WTC11 (cell line): ENCODE measurements at regions not wholly inside any gene's neighbourhood (a gene's known extent, or its start where the extent isn't known, plus 50 kb on each side); places are given as distances from the start of the nearest gene placed in this dataset.

ENCODE experiments used
- ATF2 ChIP-seq: sonication (generic); formaldehyde crosslinking; IDR thresholded peaks from 2 replicates; pipeline ENCODE4 v1.8.1; 2022; ENCODE audit warnings: low read depth, missing genetic modification reagents, borderline replicate concordance
- ZNF232 ChIP-seq: sonication (generic); formaldehyde crosslinking; IDR thresholded peaks from 2 replicates; pipeline ENCODE4 v1.8.0; 2022; ENCODE audit warnings: mild to moderate bottlenecking, missing genetic modification reagents

GRCh38 chr2:237227592-237228280 lies 142.0 kb downstream of the COPS8 start:
- TF ChIP-seq ATF2 (CRISPR knock-in tag) (no peak), ZNF232 (CRISPR knock-in tag) (no peak)
